WTC11 (cell line): ENCODE measurements at regions not wholly inside any gene's neighbourhood (a gene's known extent, or its start where the extent isn't known, plus 50 kb on each side); places are given as distances from the start of the nearest gene placed in this dataset.

Experiments used
- ATAC-seq: fragments of 200-7000 bp; cut with Tn5 transposase; 2 replicates; pipeline ENCODE4 v1.10.0; 2021; ENCODE audit warnings: mild to moderate bottlenecking, moderate library complexity
- CTCF ChIA-PET: fragments of 300-600 bp; sonication (Branson Sonifier 250); formaldehyde crosslinking; loops from one replicate; lab custom pipeline; 2021; ENCODE audit warnings: antibody characterized with exemption; lab: Charles Lee
- POLR2A ChIA-PET: fragments of 350-600 bp; sonication (Branson Sonifier 250); formaldehyde crosslinking; loops from one replicate; lab custom pipeline; 2021; ENCODE audit warnings: antibody characterized with exemption; lab: Charles Lee
- DNase-seq: peaks from one replicate; pipeline ENCODE4 v3.0.0; 2021; ENCODE audit warnings: low spot score
- H3K27ac Mint-ChIP-seq: 2 replicates; pipeline ENCODE4 v1.8.0; 2021; ENCODE audit warnings: mixed read lengths
- H3K27me3 Mint-ChIP-seq: 2 replicates; pipeline ENCODE4 v1.8.0; 2021; ENCODE audit warnings: low read depth, mild to moderate bottlenecking, moderate library complexity, mixed read lengths
- H3K36me3 Mint-ChIP-seq: 2 replicates; pipeline ENCODE4 v1.8.0; 2021; ENCODE audit warnings: mixed read lengths
- H3K4me1 Mint-ChIP-seq: 2 replicates; pipeline ENCODE4 v1.8.0; 2022; ENCODE audit warnings: mixed read lengths
- H3K4me3 Mint-ChIP-seq: 2 replicates; pipeline ENCODE4 v1.8.0; 2021; ENCODE audit warnings: mild to moderate bottlenecking, moderate library complexity, mixed read lengths
- H3K9me3 Mint-ChIP-seq: 2 replicates; pipeline ENCODE4 v1.8.0; 2021; ENCODE audit warnings: mixed read lengths
- CBFB ChIP-seq: sonication (generic); formaldehyde crosslinking; IDR thresholded peaks from 2 replicates; pipeline ENCODE4 v1.8.1; 2022; ENCODE audit warnings: mild to moderate bottlenecking, low read depth, missing genetic modification reagents
- CTCF ChIP-seq: fragments of 200-600 bp; IDR thresholded peaks from 2 replicates; pipeline ENCODE4 v1.8.0; 2022; ENCODE audit warnings: antibody characterized with exemption
- E2F5 ChIP-seq: sonication (generic); formaldehyde crosslinking; IDR thresholded peaks from 2 replicates; pipeline ENCODE4 v1.8.1; 2022; ENCODE audit warnings: mild to moderate bottlenecking, moderate library complexity, missing genetic modification reagents
- ESRRA ChIP-seq: sonication (generic); formaldehyde crosslinking; IDR thresholded peaks from 2 replicates; pipeline ENCODE4 v1.8.1; 2022; ENCODE audit warnings: mild to moderate bottlenecking, missing genetic modification reagents, borderline replicate concordance
- HMGA2 ChIP-seq: fragments of 250-450 bp; sonication (Bioruptor Pico); IDR thresholded peaks from 2 replicates; pipeline ENCODE4 v1.4.0; 2021; ENCODE audit warnings: mild to moderate bottlenecking, moderate library complexity
- JAZF1 ChIP-seq: fragments of 250-450 bp; sonication (Bioruptor Pico); IDR thresholded peaks from 2 replicates; pipeline ENCODE4 v1.9.0; 2021; ENCODE audit warnings: moderate library complexity, mild to moderate bottlenecking, inconsistent platforms
- MAX ChIP-seq: sonication (generic); formaldehyde crosslinking; IDR thresholded peaks from 2 replicates; pipeline ENCODE4 v1.8.0; 2022; ENCODE audit warnings: mild to moderate bottlenecking, missing genetic modification reagents
- MXD4 ChIP-seq: fragments of 250-450 bp; sonication (Bioruptor Pico); IDR thresholded peaks from 2 replicates; pipeline ENCODE4 v1.8.0; 2021; ENCODE audit warnings: mild to moderate bottlenecking, moderate library complexity, borderline replicate concordance
- NFE2L1 ChIP-seq: sonication (generic); formaldehyde crosslinking; IDR thresholded peaks from 2 replicates; pipeline ENCODE4 v1.8.1; 2023; ENCODE audit warnings: missing genetic modification reagents
- NR1H2 ChIP-seq: sonication (generic); formaldehyde crosslinking; IDR thresholded peaks from 2 replicates; pipeline ENCODE4 v1.9.0; 2021; ENCODE audit warnings: mild to moderate bottlenecking, moderate library complexity, missing genetic modification reagents
- ZBTB21 ChIP-seq: sonication (generic); formaldehyde crosslinking; IDR thresholded peaks from 2 replicates; pipeline ENCODE4 v1.8.1; 2023; ENCODE audit warnings: mild to moderate bottlenecking, missing genetic modification reagents, borderline replicate concordance
- ZNF138 ChIP-seq: sonication (generic); formaldehyde crosslinking; conservative IDR thresholded peaks from 2 replicates; pipeline ENCODE4 v1.8.1; 2022; ENCODE audit warnings: mild to moderate bottlenecking, moderate library complexity, missing genetic modification reagents
- ZNF263 ChIP-seq: sonication (generic); formaldehyde crosslinking; IDR thresholded peaks from 2 replicates; pipeline ENCODE4 v1.8.1; 2022; ENCODE audit warnings: low read depth, mild to moderate bottlenecking, moderate library complexity, missing genetic modification reagents
- TF ChIP-seq, protein P1 (sequence below): sonication (generic); formaldehyde crosslinking; IDR thresholded peaks from 2 replicates; pipeline ENCODE4 v1.8.1; 2023; ENCODE audit warnings: mild to moderate bottlenecking, missing genetic modification reagents, borderline replicate concordance
- TF ChIP-seq, protein P2 (sequence below): sonication (generic); formaldehyde crosslinking; conservative IDR thresholded peaks from 2 replicates; pipeline ENCODE4 v1.8.1; 2022; ENCODE audit warnings: mild to moderate bottlenecking, missing genetic modification reagents
- TF ChIP-seq, protein P3 (sequence below): sonication (generic); formaldehyde crosslinking; IDR thresholded peaks from 2 replicates; pipeline ENCODE4 v1.8.0; 2022; ENCODE audit warnings: missing genetic modification reagents
- TF ChIP-seq, protein P4 (sequence below): fragments of 250-450 bp; sonication (Bioruptor Pico); IDR thresholded peaks from 2 replicates; pipeline ENCODE4 v1.9.0; 2021; ENCODE audit warnings: mild to moderate bottlenecking

DNA sequence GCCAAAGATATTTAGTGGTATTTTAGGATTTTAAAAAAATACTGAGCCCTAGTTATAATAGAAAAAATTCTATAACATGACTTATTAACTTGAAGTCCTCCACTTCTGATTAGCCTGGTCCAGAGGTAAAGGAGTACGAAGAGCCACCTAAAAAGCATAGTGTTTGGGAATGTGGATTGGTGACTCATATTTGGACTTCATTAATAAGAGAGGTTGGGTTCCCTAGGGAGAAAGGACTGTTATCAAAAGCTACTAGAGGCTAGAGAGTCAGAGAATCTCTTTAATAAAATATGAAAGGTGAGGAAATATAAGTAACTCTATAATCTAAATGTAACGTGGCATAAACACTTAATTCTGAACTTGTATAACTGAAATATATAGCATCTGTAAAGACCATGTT, 180.7 kb upstream of the TARS1 start (continued):
- no peak for TF ChIP-seq E2F5 (CRISPR knock-in tag)
- no peak for TF ChIP-seq CTCF
- TF ChIP-seq, protein P1, sequence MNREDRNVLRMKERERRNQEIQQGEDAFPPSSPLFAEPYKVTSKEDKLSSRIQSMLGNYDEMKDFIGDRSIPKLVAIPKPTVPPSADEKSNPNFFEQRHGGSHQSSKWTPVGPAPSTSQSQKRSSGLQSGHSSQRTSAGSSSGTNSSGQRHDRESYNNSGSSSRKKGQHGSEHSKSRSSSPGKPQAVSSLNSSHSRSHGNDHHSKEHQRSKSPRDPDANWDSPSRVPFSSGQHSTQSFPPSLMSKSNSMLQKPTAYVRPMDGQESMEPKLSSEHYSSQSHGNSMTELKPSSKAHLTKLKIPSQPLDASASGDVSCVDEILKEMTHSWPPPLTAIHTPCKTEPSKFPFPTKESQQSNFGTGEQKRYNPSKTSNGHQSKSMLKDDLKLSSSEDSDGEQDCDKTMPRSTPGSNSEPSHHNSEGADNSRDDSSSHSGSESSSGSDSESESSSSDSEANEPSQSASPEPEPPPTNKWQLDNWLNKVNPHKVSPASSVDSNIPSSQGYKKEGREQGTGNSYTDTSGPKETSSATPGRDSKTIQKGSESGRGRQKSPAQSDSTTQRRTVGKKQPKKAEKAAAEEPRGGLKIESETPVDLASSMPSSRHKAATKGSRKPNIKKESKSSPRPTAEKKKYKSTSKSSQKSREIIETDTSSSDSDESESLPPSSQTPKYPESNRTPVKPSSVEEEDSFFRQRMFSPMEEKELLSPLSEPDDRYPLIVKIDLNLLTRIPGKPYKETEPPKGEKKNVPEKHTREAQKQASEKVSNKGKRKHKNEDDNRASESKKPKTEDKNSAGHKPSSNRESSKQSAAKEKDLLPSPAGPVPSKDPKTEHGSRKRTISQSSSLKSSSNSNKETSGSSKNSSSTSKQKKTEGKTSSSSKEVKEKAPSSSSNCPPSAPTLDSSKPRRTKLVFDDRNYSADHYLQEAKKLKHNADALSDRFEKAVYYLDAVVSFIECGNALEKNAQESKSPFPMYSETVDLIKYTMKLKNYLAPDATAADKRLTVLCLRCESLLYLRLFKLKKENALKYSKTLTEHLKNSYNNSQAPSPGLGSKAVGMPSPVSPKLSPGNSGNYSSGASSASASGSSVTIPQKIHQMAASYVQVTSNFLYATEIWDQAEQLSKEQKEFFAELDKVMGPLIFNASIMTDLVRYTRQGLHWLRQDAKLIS (CRISPR knock-in tag), result no peak
- TF ChIP-seq, protein P2, sequence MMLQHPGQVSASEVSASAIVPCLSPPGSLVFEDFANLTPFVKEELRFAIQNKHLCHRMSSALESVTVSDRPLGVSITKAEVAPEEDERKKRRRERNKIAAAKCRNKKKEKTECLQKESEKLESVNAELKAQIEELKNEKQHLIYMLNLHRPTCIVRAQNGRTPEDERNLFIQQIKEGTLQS (CRISPR knock-in tag), result no peak
- no peak for TF ChIP-seq MXD4 (CRISPR knock-in tag)
- TF ChIP-seq CBFB (CRISPR knock-in tag), result no peak
- no peak for TF ChIP-seq HMGA2 (CRISPR knock-in tag)
- no peak for TF ChIP-seq ZNF138 (CRISPR knock-in tag)
- TF ChIP-seq, protein P3, sequence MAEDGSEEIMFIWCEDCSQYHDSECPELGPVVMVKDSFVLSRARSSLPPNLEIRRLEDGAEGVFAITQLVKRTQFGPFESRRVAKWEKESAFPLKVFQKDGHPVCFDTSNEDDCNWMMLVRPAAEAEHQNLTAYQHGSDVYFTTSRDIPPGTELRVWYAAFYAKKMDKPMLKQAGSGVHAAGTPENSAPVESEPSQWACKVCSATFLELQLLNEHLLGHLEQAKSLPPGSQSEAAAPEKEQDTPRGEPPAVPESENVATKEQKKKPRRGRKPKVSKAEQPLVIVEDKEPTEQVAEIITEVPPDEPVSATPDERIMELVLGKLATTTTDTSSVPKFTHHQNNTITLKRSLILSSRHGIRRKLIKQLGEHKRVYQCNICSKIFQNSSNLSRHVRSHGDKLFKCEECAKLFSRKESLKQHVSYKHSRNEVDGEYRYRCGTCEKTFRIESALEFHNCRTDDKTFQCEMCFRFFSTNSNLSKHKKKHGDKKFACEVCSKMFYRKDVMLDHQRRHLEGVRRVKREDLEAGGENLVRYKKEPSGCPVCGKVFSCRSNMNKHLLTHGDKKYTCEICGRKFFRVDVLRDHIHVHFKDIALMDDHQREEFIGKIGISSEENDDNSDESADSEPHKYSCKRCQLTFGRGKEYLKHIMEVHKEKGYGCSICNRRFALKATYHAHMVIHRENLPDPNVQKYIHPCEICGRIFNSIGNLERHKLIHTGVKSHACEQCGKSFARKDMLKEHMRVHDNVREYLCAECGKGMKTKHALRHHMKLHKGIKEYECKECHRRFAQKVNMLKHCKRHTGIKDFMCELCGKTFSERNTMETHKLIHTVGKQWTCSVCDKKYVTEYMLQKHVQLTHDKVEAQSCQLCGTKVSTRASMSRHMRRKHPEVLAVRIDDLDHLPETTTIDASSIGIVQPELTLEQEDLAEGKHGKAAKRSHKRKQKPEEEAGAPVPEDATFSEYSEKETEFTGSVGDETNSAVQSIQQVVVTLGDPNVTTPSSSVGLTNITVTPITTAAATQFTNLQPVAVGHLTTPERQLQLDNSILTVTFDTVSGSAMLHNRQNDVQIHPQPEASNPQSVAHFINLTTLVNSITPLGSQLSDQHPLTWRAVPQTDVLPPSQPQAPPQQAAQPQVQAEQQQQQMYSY (CRISPR knock-in tag), result no peak

GRCh38 chr5:33261305-33261704, 179.5 kb upstream of the TARS1 start:
- Mint-ChIP-seq H3K4me3 (no peak overlapping the region), H3K4me1 (no peaks in the 10 kb centered on the region), H3K27ac (no peak overlapping the region), H3K27me3 (no peaks in the 10 kb centered on the region; the same call in 1 of the 2 replicates), H3K36me3 (no peaks in the 10 kb centered on the region; the same call in 1 of the 2 replicates), H3K9me3 (peaks cover 21% of the 10 kb centered on the region)
- ATAC-seq, result no peak
- DNase-seq, result no peak
- CTCF ChIA-PET, result no interaction called here
- POLR2A ChIA-PET, result no interaction called here
- TF ChIP-seq MAX (no peak), NFE2L1 (no peak)

GRCh38 chr5:33261747-33262146, 179.0 kb upstream of the TARS1 start:
- Mint-ChIP-seq H3K4me3 (no peak overlapping the region), H3K27me3 (no peaks in the 10 kb centered on the region; the same call in 1 of the 2 replicates), H3K27ac (no peak overlapping the region), H3K36me3 (no peaks in the 10 kb centered on the region; the same call in 1 of the 2 replicates), H3K4me1 (no peaks in the 10 kb centered on the region), H3K9me3 (peaks cover 21% of the 10 kb centered on the region)
- TF ChIP-seq, protein P4, sequence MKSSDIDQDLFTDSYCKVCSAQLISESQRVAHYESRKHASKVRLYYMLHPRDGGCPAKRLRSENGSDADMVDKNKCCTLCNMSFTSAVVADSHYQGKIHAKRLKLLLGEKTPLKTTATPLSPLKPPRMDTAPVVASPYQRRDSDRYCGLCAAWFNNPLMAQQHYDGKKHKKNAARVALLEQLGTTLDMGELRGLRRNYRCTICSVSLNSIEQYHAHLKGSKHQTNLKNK, result no peak
- no peak for TF ChIP-seq ZBTB21 (CRISPR knock-in tag)
- no peak for TF ChIP-seq NR1H2 (CRISPR knock-in tag)
- no peak for TF ChIP-seq ESRRA (CRISPR knock-in tag)
- TF ChIP-seq JAZF1 (CRISPR knock-in tag), result no peak
- TF ChIP-seq ZNF263, result no peak
- CTCF ChIA-PET, result no interaction called here
- POLR2A ChIA-PET, result no interaction called here
- ATAC-seq, result no peak
- DNase-seq, result no peak
